HG02852 (cell line): ENCODE measurements at regions not wholly inside any gene's neighbourhood (a gene's known extent, or its start where the extent isn't known, plus 50 kb on each side); places are given as distances from the start of the nearest gene placed in this dataset.
A peak's percentile ranks its signal among the peaks of the same experiment; 100 is the strongest.

Source experiments
- ATAC-seq: cut with Tn5 transposase; IDR thresholded peaks from one replicate; pipeline ENCODE4 v1.9.1; 2021; ENCODE audit warnings: mild to moderate bottlenecking, moderate library complexity; ENCODE audit not compliant: unreplicated experiment

GRCh38 chr7:25496476-25497368 lies 268.4 kb upstream of the NPVF start:
- peak; percentile 94 for ATAC-seq

- no peak for ATAC-seq
Observed at GRCh38 chr7:25500393-25500921, 272.2 kb upstream of the NPVF start.

GRCh38 chr7:25503306-25503705 lies 275.0 kb upstream of the NPVF start:
- ATAC-seq = no peak

GRCh38 chr7:25512061-25512687 lies 283.9 kb upstream of the NPVF start:
- no peak for ATAC-seq

GRCh38 chr7:25515633-25516275 lies 287.5 kb upstream of the NPVF start:
- ATAC-seq = no peak

GRCh38 chr7:25517906-25518305 lies 289.6 kb upstream of the NPVF start:
- ATAC-seq = no peak

GRCh38 chr7:25520017-25520416 lies 291.7 kb upstream of the NPVF start:
- ATAC-seq = no peak

- no peak for ATAC-seq
Observed at GRCh38 chr7:25520516-25520915, 292.2 kb upstream of the NPVF start.

- no peak for ATAC-seq
Observed at GRCh38 chr7:25521236-25521635, 292.9 kb upstream of the NPVF start.

GRCh38 chr7:25522727-25523126 lies 294.4 kb upstream of the NPVF start:
- ATAC-seq = no peak

GRCh38 chr7:25527665-25528170 lies 299.4 kb upstream of the NPVF start:
- ATAC-seq = no peak

GRCh38 chr7:25529320-25529719 lies 301.0 kb upstream of the NPVF start:
- no peak for ATAC-seq

- no peak for ATAC-seq
Observed at GRCh38 chr7:25536851-25537250, 308.6 kb upstream of the NPVF start.

- no peak for ATAC-seq
Observed at GRCh38 chr7:25537662-25538375, 309.5 kb upstream of the NPVF start.

GRCh38 chr7:25541094-25541821 lies 313.0 kb upstream of the NPVF start:
- ATAC-seq = no peak

GRCh38 chr7:25541877-25542276 lies 313.6 kb upstream of the NPVF start:
- ATAC-seq = no peak

- ATAC-seq = no peak
Observed at GRCh38 chr7:25543210-25543609, 314.9 kb upstream of the NPVF start.

GRCh38 chr7:25543798-25544197 lies 315.5 kb upstream of the NPVF start:
- no peak for ATAC-seq

GRCh38 chr7:25544254-25544653 lies 316.0 kb upstream of the NPVF start:
- ATAC-seq = no peak
